ENCODE measurements at regions not wholly inside any gene's neighbourhood (a gene's known extent, or its start where the extent isn't known, plus 50 kb on each side); places are given as distances from the start of the nearest gene placed in this dataset.

DNA sequence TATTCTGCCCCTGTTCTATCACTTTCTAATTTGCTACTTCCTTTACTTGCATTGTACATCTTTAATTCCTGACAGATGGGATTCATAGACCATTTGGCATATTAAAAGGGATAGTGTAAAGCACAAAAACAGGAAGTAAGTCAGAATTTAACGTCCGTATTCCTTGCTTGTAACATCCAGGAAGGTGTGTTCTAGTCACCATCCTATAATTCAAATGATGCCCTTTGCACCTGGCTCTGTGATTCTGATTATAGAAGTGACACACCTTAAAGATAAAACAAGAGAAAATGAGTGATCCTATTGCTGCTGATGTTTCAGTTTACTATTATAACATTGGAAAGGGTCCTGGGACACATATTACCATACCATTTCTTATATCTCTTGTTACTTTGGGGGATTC lies 238.7 kb upstream of the NR3C2 start:
- Histone ChIP-seq H3K27ac (ENCODE audit: low read length) (no peak overlapping the region), H3K27me3 (ENCODE audit: low read length) (no peaks in the 10 kb centered on the region), H3K9me3 (ENCODE audit: low read length) (no peaks in the 10 kb centered on the region), H3K79me2 (ENCODE audit: low read length) (no peaks in the 10 kb centered on the region), H3K4me3 (ENCODE audit: low read length) (no peak overlapping the region), H4K20me1 (ENCODE audit: low read length) (no peaks in the 10 kb centered on the region), H3F3A (ENCODE audit: low read length, unreplicated experiment) (no peaks in the 10 kb centered on the region), H2AFZ (ENCODE audit: low read length) (no peak overlapping the region), H3K4me2 (ENCODE audit: low read length) (no peak overlapping the region), H3K9me2 (replicated peaks; ENCODE audit: low read length) (no peaks in the 10 kb centered on the region), H3K36me3 (ENCODE audit: low read depth, low read length) (no peaks in the 10 kb centered on the region), H3K4me1 (ENCODE audit: insufficient read depth, low read length) (no peaks in the 10 kb centered on the region), H3K9ac (ENCODE audit: low read length) (no peak overlapping the region)
- intact Hi-C loops (cut with micrococcal nuclease) = no loop called here
- ATAC-seq (no peak), DNase-seq (no peak)
- ChIA-PET POLR2A (ENCODE audit: unreplicated experiment) (no interaction called here), CTCF (no interaction called here)
- BruUV-seq (replicated peaks) = no TSS peak
- TF ChIP-seq CTCF (conservative IDR thresholded peaks at IDR 0.05; ENCODE audit: low read depth, low read length) = no peak
- TF ChIP-seq EZH2 (IDR thresholded peaks at IDR 0.05; ENCODE audit: low read length, unreplicated experiment) = no peak
- no peak for TF ChIP-seq EZH2phosphoT487 (IDR thresholded peaks at IDR 0.05; ENCODE audit: borderline replicate concordance, low read length)

DNA sequence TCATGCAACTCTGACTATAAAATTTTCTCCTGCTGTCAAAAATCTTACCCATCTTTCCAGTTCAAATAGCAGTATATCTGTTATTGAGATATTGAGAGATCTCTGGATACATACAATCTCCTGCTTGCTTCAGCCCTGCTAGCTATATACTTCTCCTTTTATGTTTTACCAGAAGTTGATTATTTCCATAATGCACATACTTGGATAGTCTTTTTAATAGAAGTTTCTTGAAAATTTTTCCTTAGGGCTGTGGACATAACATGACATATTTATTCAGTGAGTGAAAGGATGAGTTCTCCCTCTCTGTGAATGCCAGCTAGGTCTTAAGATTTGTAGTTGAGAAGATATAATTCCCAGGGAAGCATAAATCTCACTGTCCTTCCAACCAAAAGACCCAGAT lies 234.1 kb upstream of the NR3C2 start:
- intact Hi-C loops (cut with micrococcal nuclease) = no loop called here
- ATAC-seq (no peak), DNase-seq (no peak)
- Histone ChIP-seq H2AFZ (ENCODE audit: low read length) (no peak overlapping the region), H3K36me3 (ENCODE audit: low read depth, low read length) (no peaks in the 10 kb centered on the region), H3K9ac (ENCODE audit: low read length) (no peak overlapping the region), H4K20me1 (ENCODE audit: low read length) (no peaks in the 10 kb centered on the region), H3K27me3 (ENCODE audit: low read length) (no peaks in the 10 kb centered on the region), H3F3A (ENCODE audit: low read length, unreplicated experiment) (no peaks in the 10 kb centered on the region), H3K4me1 (ENCODE audit: insufficient read depth, low read length) (no peaks in the 10 kb centered on the region), H3K9me2 (replicated peaks; ENCODE audit: low read length) (no peaks in the 10 kb centered on the region), H3K9me3 (ENCODE audit: low read length) (no peaks in the 10 kb centered on the region), H3K4me3 (ENCODE audit: low read length) (no peak overlapping the region), H3K4me2 (ENCODE audit: low read length) (no peak overlapping the region), H3K27ac (ENCODE audit: low read length) (no peak overlapping the region), H3K79me2 (ENCODE audit: low read length) (no peaks in the 10 kb centered on the region)
- CTCF ChIA-PET = no interaction called here
- no TSS peak for BruUV-seq (replicated peaks)
- POLR2A ChIA-PET (ENCODE audit: unreplicated experiment) = no interaction called here
- no peak for TF ChIP-seq EZH2 (IDR thresholded peaks at IDR 0.05; ENCODE audit: low read length, unreplicated experiment)
- no peak for TF ChIP-seq EZH2phosphoT487 (IDR thresholded peaks at IDR 0.05; ENCODE audit: borderline replicate concordance, low read length)
- no peak for TF ChIP-seq CTCF (conservative IDR thresholded peaks at IDR 0.05; ENCODE audit: low read depth, low read length)

GRCh38 chr4:148674876-148675275 lies 232.7 kb upstream of the NR3C2 start:
- peak; percentile 81 for ATAC-seq
- H3K79me2 ChIP-seq (ENCODE audit: low read length) = no peaks in the 10 kb centered on the region
- no peaks in the 10 kb centered on the region for H4K20me1 ChIP-seq (ENCODE audit: low read length)
- H3K4me2 ChIP-seq (ENCODE audit: low read length) = no peak overlapping the region
- H3K27me3 ChIP-seq (ENCODE audit: low read length) = no peaks in the 10 kb centered on the region
- no peaks in the 10 kb centered on the region for H3K4me1 ChIP-seq (ENCODE audit: insufficient read depth, low read length)
- no peak overlapping the region for H3K4me3 ChIP-seq (ENCODE audit: low read length)
- H3F3A ChIP-seq (ENCODE audit: low read length, unreplicated experiment) = no peaks in the 10 kb centered on the region
- no TSS peak for BruUV-seq (replicated peaks)
- peak; percentile 56 for DNase-seq
- no peak for TF ChIP-seq EZH2 (IDR thresholded peaks at IDR 0.05; ENCODE audit: low read length, unreplicated experiment)
- TF ChIP-seq CTCF (conservative IDR thresholded peaks at IDR 0.05; ENCODE audit: low read depth, low read length) = no peak
- TF ChIP-seq EZH2phosphoT487 (IDR thresholded peaks at IDR 0.05; ENCODE audit: borderline replicate concordance, low read length) = no peak
- H3K36me3 ChIP-seq (ENCODE audit: low read depth, low read length) = no peaks in the 10 kb centered on the region
- no peaks in the 10 kb centered on the region for H3K9me2 ChIP-seq (replicated peaks; ENCODE audit: low read length)
- no peak overlapping the region for H2AFZ ChIP-seq (ENCODE audit: low read length)
- ChIA-PET CTCF (no interaction called here), POLR2A (ENCODE audit: unreplicated experiment) (no interaction called here)
- H3K9me3 ChIP-seq (ENCODE audit: low read length) = no peaks in the 10 kb centered on the region
- intact Hi-C loops (cut with micrococcal nuclease) = loop anchor here (1.0 to 5.0 kb wide), 2 partner anchors 160 to 228 kb away; no protein-coding TSS in a partner anchor
- H3K27ac ChIP-seq (ENCODE audit: low read length) = 0 out of 2 replicates have a peak overlapping the region, but pooled peaks have one; percentile 43
- no peak overlapping the region for H3K9ac ChIP-seq (ENCODE audit: low read length)

All from PC-3 (cell line).